Spleen (tissue), 11 donors: ENCODE measurements at regions not wholly inside any gene's neighbourhood (a gene's known extent, or its start where the extent isn't known, plus 50 kb on each side); places are given as distances from the start of the nearest gene placed in this dataset.
"Not testable (repeated sequence)": the region's sequence is repeated elsewhere in the genome, so short reads cannot be mapped to it uniquely, and the experiment has no call there.

Experiments used
- DNase-seq: peaks from one replicate; pipeline ENCODE4 v3.0.0-alpha.2; 2020
- H3K27ac ChIP-seq, 8 donors: fragments of 200-600 bp; sonication (generic) in 7 of 8; 1 replicate in 4 of 8; 2 replicates in 4 of 8; pipeline versions ENCODE4 v1.5.0 to v1.8.0; 2016 to 2021; ENCODE audit warnings: inconsistent platforms in 4 of 8, mild to moderate bottlenecking in 4 of 8, moderate library complexity in 1 of 8
- H3K27me3 ChIP-seq, 7 donors: fragments of 200-600 bp; sonication (generic) in 6 of 7; replicated peaks in 1 of 7; 1 replicate in 4 of 7; 2 replicates in 3 of 7; pipeline versions ENCODE4 v1.5.0 to v1.8.0; 2016 to 2021; ENCODE audit warnings: inconsistent platforms in 3 of 7, mild to moderate bottlenecking in 1 of 7
- H3K36me3 ChIP-seq, 6 donors: fragments of 200-600 bp; sonication (generic) in 5 of 6; 1 replicate in 4 of 6; 2 replicates in 2 of 6; pipeline versions ENCODE4 v1.5.0 to v1.8.0; 2016 to 2021; ENCODE audit warnings: inconsistent platforms in 2 of 6
- H3K4me1 ChIP-seq, 6 donors: fragments of 200-600 bp; sonication (generic) in 5 of 6; 1 replicate in 3 of 6; 2 replicates in 3 of 6; pipeline versions ENCODE4 v1.5.0 to v1.8.0; 2016 to 2021; ENCODE audit warnings: inconsistent platforms in 3 of 6
- H3K4me3 ChIP-seq, 8 donors: fragments of 200-600 bp; sonication (generic) in 7 of 8; 1 replicate in 4 of 8; 2 replicates in 4 of 8; pipeline versions ENCODE4 v1.5.0 to v1.8.0; 2016 to 2021; ENCODE audit warnings: inconsistent platforms in 4 of 8, mild to moderate bottlenecking in 4 of 8, moderate library complexity in 2 of 8
- H3K9me3 ChIP-seq, 8 donors: fragments of 200-600 bp; sonication (generic) in 7 of 8; 1 replicate in 4 of 8; 2 replicates in 4 of 8; pipeline versions ENCODE4 v1.5.0 to v1.8.0; 2016 to 2021; ENCODE audit warnings: inconsistent platforms in 4 of 8
- CTCF ChIP-seq, 11 experiments: fragments of 200-600 bp in 7 of 11; fragments of 450-650 bp in 4 of 11; sonication (generic) in 4 of 11; IDR thresholded peaks in 8 of 11; conservative IDR thresholded peaks in 3 of 11; 1 replicate in 7 of 11; 2 replicates in 4 of 11; pipeline versions ENCODE4 v1.4.0 to v1.8.0; 2016 to 2021; ENCODE audit warnings: antibody characterized with exemption in 11 of 11, inconsistent platforms in 4 of 11, mild to moderate bottlenecking in 1 of 11
- POLR2A ChIP-seq, 3 donors: fragments of 450-650 bp; IDR thresholded peaks; one replicate each; pipeline ENCODE4 v1.5.1; 2017; ENCODE audit warnings: antibody characterized with exemption in 3 of 3, mild to moderate bottlenecking in 1 of 3
- POLR2AphosphoS5 ChIP-seq, 3 donors: sonication (generic); formaldehyde crosslinking; IDR thresholded peaks; one replicate each; pipeline ENCODE4 v1.5.1; 2017; ENCODE audit warnings: antibody characterized with exemption in 3 of 3
- WGBS, 5 donors: extraction: QIAGEN DNeasy Blood & Tissue Kit in 3 of 5; methylation state at CpG; one replicate each; pipeline versions ENCODE4 v1.1.5 to v1.1.7; 2013 to 2018; 5-methylcytosine and 5-hydroxymethylcytosine counted together
- intact Hi-C: fragments of 100-400 bp; cut with DNase I; formaldehyde crosslinking; loops from one replicate; pipeline ENCODE4 v1.15.0; 2023; ENCODE audit warnings: low total_unique reads
- donor health status: healthy with polysubstance abuse.
- donor health status: DM: no; HTN: no; CAD: no; lungs with moderate emphysema.
- donor health status: DM: no; HTN: no; CAD: no.
- donor health status: Bipolar disorder and iron deficiency.
- donor health status: healthy.
- donor health status: DM: no; HTN: no; CAD: no.
- donor health status: DM: yes; HTN: yes; CAD: no.

- H3K9me3 ChIP-seq, H3K27ac ChIP-seq, intact Hi-C loops, H3K4me3 ChIP-seq, DNase-seq, H3K36me3 ChIP-seq, H3K27me3 ChIP-seq, H3K4me1 ChIP-seq: not testable (repeated sequence)
- WGBS, 5 donors = 77 to 84% (median 82%) methylated on average over 5 of the region's 5 CpGs
Observed at GRCh38 chr12:76292891-76293290, 55.3 kb downstream of the BBS10 start.

GRCh38 chr12:76292305-76292704 lies 55.9 kb downstream of the BBS10 start:
- 88 to 93% (median 90%) methylated on average over 8 of the region's 8 CpGs for WGBS, 5 donors
- H3K27me3 ChIP-seq, H3K4me3 ChIP-seq, H3K36me3 ChIP-seq, H3K9me3 ChIP-seq, H3K27ac ChIP-seq, H3K4me1 ChIP-seq, intact Hi-C loops, DNase-seq: not testable (repeated sequence)

GRCh38 chr12:76290963-76291859 lies 57.0 kb downstream of the BBS10 start:
- DNase-seq = no peak
- H3K4me1 ChIP-seq = no peaks in the 10 kb centered on the region
- intact Hi-C loops = no loop called here
- H3K27me3 ChIP-seq = no peaks in the 10 kb centered on the region
- H3K9me3 ChIP-seq = peaks cover 0 to 10% (median 3%) of the 10 kb centered on the region in 8 donors
- TF ChIP-seq CTCF (IDR thresholded peaks at IDR 0.05 in 8 of 11, conservative IDR thresholded peaks at IDR 0.05 in 3 of 11) = no peak
- no peak overlapping the region for H3K27ac ChIP-seq
- H3K4me3 ChIP-seq = no peak overlapping the region
- WGBS, 5 donors = 81 to 92% (median 84%) methylated on average over 3 of the region's 3 CpGs
- H3K36me3 ChIP-seq = no peaks in the 10 kb centered on the region

GRCh38 chr12:76288218-76288617 lies 60.0 kb downstream of the BBS10 start:
- peaks cover 0 to 6% (median 1%) of the 10 kb centered on the region in 8 donors for H3K9me3 ChIP-seq
- DNase-seq = no peak
- H3K36me3 ChIP-seq = no peaks in the 10 kb centered on the region
- H3K4me1 ChIP-seq = no peaks in the 10 kb centered on the region
- TF ChIP-seq CTCF (IDR thresholded peaks at IDR 0.05 in 8 of 11, conservative IDR thresholded peaks at IDR 0.05 in 3 of 11) (no peak), POLR2A (IDR thresholded peaks at IDR 0.05) (no peak), POLR2AphosphoS5 (IDR thresholded peaks at IDR 0.05) (no peak)
- no peak overlapping the region for H3K4me3 ChIP-seq
- H3K27me3 ChIP-seq = no peaks in the 10 kb centered on the region
- no peak overlapping the region for H3K27ac ChIP-seq
- intact Hi-C loops = no loop called here

GRCh38 chr12:76284816-76285750 lies 63.1 kb downstream of the BBS10 start:
- no peak overlapping the region for H3K27ac ChIP-seq
- TF ChIP-seq CTCF (IDR thresholded peaks at IDR 0.05 in 8 of 11, conservative IDR thresholded peaks at IDR 0.05 in 3 of 11) = no peak
- no peak for TF ChIP-seq POLR2A (IDR thresholded peaks at IDR 0.05)
- no peak for TF ChIP-seq POLR2AphosphoS5 (IDR thresholded peaks at IDR 0.05)
- H3K27me3 ChIP-seq = no peaks in the 10 kb centered on the region
- DNase-seq = no peak
- H3K4me3 ChIP-seq = no peak overlapping the region
- no peaks in the 10 kb centered on the region for H3K4me1 ChIP-seq
- intact Hi-C loops = no loop called here
- no peaks in the 10 kb centered on the region for H3K36me3 ChIP-seq
- WGBS, 5 donors = 75 to 91% (median 86%) methylated on average over 5 of the region's 5 CpGs
- H3K9me3 ChIP-seq = no peaks in the 10 kb centered on the region
